ENCODE measurements at regions not wholly inside any gene's neighbourhood (a gene's known extent, or its start where the extent isn't known, plus 50 kb on each side); places are given as distances from the start of the nearest gene placed in this dataset.

DNA sequence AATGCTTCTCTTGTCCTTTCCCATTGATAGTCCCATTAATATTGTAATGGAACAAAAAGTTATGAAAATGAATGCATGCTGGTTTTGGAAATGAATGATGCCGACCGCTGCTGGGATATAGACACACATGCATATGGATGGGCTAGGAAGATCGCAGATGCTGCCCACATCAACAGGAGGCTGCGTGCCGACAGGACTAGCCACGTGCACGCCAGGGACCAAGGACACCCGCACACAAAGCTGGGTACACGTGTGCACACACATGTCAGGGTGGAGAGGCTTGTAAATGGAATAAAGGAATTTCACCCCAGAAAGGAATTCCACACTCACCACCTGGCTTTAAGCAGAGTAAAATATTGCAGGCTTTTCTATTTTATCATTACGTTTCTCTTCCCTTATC lies 153.8 kb upstream of the VASH1 start:
- TF ChIP-seq, protein P1, sequence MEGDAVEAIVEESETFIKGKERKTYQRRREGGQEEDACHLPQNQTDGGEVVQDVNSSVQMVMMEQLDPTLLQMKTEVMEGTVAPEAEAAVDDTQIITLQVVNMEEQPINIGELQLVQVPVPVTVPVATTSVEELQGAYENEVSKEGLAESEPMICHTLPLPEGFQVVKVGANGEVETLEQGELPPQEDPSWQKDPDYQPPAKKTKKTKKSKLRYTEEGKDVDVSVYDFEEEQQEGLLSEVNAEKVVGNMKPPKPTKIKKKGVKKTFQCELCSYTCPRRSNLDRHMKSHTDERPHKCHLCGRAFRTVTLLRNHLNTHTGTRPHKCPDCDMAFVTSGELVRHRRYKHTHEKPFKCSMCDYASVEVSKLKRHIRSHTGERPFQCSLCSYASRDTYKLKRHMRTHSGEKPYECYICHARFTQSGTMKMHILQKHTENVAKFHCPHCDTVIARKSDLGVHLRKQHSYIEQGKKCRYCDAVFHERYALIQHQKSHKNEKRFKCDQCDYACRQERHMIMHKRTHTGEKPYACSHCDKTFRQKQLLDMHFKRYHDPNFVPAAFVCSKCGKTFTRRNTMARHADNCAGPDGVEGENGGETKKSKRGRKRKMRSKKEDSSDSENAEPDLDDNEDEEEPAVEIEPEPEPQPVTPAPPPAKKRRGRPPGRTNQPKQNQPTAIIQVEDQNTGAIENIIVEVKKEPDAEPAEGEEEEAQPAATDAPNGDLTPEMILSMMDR (conservative IDR thresholded peaks at IDR 0.05 in 1 of 2, IDR thresholded peaks at IDR 0.05 in 1 of 2; ENCODE audit: low read depth in 1 of 2, low read length in 2 of 2) = no peak
- no peak for TF ChIP-seq EZH2 (IDR thresholded peaks at IDR 0.05; ENCODE audit: low read length, missing control alignments)

DNA sequence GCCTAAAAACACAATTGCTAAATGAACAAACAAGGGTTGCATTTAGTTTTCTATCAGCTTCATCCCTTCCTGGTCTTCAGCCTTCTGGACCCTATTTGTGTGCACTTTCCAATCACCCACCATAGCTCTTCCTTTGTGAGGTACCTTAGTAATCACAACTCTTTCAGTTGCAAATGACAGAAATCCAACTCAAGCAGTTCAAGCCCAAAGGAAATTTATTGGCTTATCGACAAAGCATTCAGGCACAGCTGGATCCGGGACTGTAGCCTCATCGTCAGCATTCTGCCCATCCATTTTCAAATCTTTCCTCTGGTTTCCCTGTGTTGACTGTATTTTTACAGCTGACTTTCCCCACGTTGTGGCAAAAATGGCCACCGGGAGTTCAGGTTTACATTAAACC lies 148.6 kb upstream of the VASH1 start:
- no peak overlapping the region for H3K4me3 ChIP-seq (replicated peaks in 1 of 4; ENCODE audit: control extremely low read depth in 1 of 4, insufficient read depth in 1 of 4, low read depth in 3 of 4, low read length in 4 of 4)

More for the DNA sequence above, 153.8 kb upstream of the VASH1 start:
- Histone ChIP-seq H3K9ac (ENCODE audit: insufficient read depth, low read length) (no peak overlapping the region), H3K4me2 (ENCODE audit: extremely low read depth, insufficient read depth, low read length) (no peak overlapping the region), H3K79me2 (ENCODE audit: control insufficient read depth, insufficient read depth, low read length) (no peaks in the 10 kb centered on the region), H3K27me3 (ENCODE audit: control insufficient read depth, insufficient read depth, low read length) (no peaks in the 10 kb centered on the region), H3K4me3 (replicated peaks in 1 of 4; ENCODE audit: control extremely low read depth in 1 of 4, insufficient read depth in 1 of 4, low read depth in 3 of 4, low read length in 4 of 4) (no peak overlapping the region), H3K9me3 (ENCODE audit: control insufficient read depth, insufficient read depth, low read depth, low read length) (no peaks in the 10 kb centered on the region), H3K4me1 (ENCODE audit: control insufficient read depth, extremely low read depth, insufficient read depth, low read length) (no peaks in the 10 kb centered on the region), H3K27ac (ENCODE audit: insufficient read depth, low read length) (no peak overlapping the region), H3K36me3 (ENCODE audit: control insufficient read depth, insufficient read depth, low read length) (no peaks in the 10 kb centered on the region), H2AFZ (ENCODE audit: low read length) (no peak overlapping the region), H4K20me1 (ENCODE audit: control insufficient read depth, extremely low read depth, insufficient read depth, low read length) (no peaks in the 10 kb centered on the region)
- no peak for DNase-seq (ENCODE audit: low read depth in 2 of 2)

DNA sequence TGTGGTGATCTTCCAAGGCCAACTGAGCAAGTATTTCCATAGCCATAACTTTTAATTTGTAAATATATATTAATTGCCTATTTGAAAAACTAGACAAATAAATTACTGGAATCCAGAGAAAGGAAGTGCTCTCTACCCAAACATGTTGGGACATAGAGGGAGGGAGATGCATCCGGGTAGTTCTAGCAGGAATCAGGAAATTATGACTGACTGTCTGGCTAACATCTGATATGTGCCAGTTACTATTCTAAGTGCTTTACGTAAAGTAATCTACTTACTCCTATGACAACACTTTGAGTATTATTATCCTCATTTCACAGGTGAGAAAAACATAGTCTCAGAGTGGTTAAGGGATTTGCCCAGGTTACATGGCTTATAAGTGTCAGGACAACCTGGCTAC lies 147.7 kb upstream of the VASH1 start:
- H3K4me3 ChIP-seq (replicated peaks in 1 of 4; ENCODE audit: control extremely low read depth in 1 of 4, insufficient read depth in 1 of 4, low read depth in 3 of 4, low read length in 4 of 4) = no peak overlapping the region
- no peak overlapping the region for H3K9ac ChIP-seq (ENCODE audit: insufficient read depth, low read length)
- H3K27ac ChIP-seq (ENCODE audit: insufficient read depth, low read length) = no peak overlapping the region
- H3K9me3 ChIP-seq (ENCODE audit: control insufficient read depth, insufficient read depth, low read depth, low read length) = no peaks in the 10 kb centered on the region
- TF ChIP-seq, protein P1 (conservative IDR thresholded peaks at IDR 0.05 in 1 of 2, IDR thresholded peaks at IDR 0.05 in 1 of 2; ENCODE audit: low read depth in 1 of 2, low read length in 2 of 2) = no peak
- no peak for TF ChIP-seq EZH2 (IDR thresholded peaks at IDR 0.05; ENCODE audit: low read length, missing control alignments)
- H3K79me2 ChIP-seq (ENCODE audit: control insufficient read depth, insufficient read depth, low read length) = no peaks in the 10 kb centered on the region
- DNase-seq (ENCODE audit: low read depth in 2 of 2) = no peak
- no peak overlapping the region for H2AFZ ChIP-seq (ENCODE audit: low read length)
- H4K20me1 ChIP-seq (ENCODE audit: control insufficient read depth, extremely low read depth, insufficient read depth, low read length) = no peaks in the 10 kb centered on the region
- H3K27me3 ChIP-seq (ENCODE audit: control insufficient read depth, insufficient read depth, low read length) = no peaks in the 10 kb centered on the region
- no peaks in the 10 kb centered on the region for H3K4me1 ChIP-seq (ENCODE audit: control insufficient read depth, extremely low read depth, insufficient read depth, low read length)
- H3K36me3 ChIP-seq (ENCODE audit: control insufficient read depth, insufficient read depth, low read length) = no peaks in the 10 kb centered on the region
- H3K4me2 ChIP-seq (ENCODE audit: extremely low read depth, insufficient read depth, low read length) = no peak overlapping the region

More for the DNA sequence above, 148.6 kb upstream of the VASH1 start:
- Histone ChIP-seq H3K4me2 (ENCODE audit: extremely low read depth, insufficient read depth, low read length) (no peak overlapping the region), H3K9ac (ENCODE audit: insufficient read depth, low read length) (no peak overlapping the region), H3K79me2 (ENCODE audit: control insufficient read depth, insufficient read depth, low read length) (no peaks in the 10 kb centered on the region), H4K20me1 (ENCODE audit: control insufficient read depth, extremely low read depth, insufficient read depth, low read length) (no peaks in the 10 kb centered on the region), H3K9me3 (ENCODE audit: control insufficient read depth, insufficient read depth, low read depth, low read length) (no peaks in the 10 kb centered on the region), H2AFZ (ENCODE audit: low read length) (no peak overlapping the region), H3K36me3 (ENCODE audit: control insufficient read depth, insufficient read depth, low read length) (no peaks in the 10 kb centered on the region), H3K27ac (ENCODE audit: insufficient read depth, low read length) (no peak overlapping the region), H3K27me3 (ENCODE audit: control insufficient read depth, insufficient read depth, low read length) (no peaks in the 10 kb centered on the region), H3K4me1 (ENCODE audit: control insufficient read depth, extremely low read depth, insufficient read depth, low read length) (no peaks in the 10 kb centered on the region)
- TF ChIP-seq, protein P1 (conservative IDR thresholded peaks at IDR 0.05 in 1 of 2, IDR thresholded peaks at IDR 0.05 in 1 of 2; ENCODE audit: low read depth in 1 of 2, low read length in 2 of 2) = no peak
- no peak for TF ChIP-seq EZH2 (IDR thresholded peaks at IDR 0.05; ENCODE audit: low read length, missing control alignments)
- DNase-seq (ENCODE audit: low read depth in 2 of 2) = no peak

Measured in fibroblast of lung (primary cell).